Hepatocyte (in vitro differentiated cells): ENCODE measurements at regions not wholly inside any gene's neighbourhood (a gene's known extent, or its start where the extent isn't known, plus 50 kb on each side); places are given as distances from the start of the nearest gene placed in this dataset.

Source experiments
- DNase-seq: peaks from one replicate; pipeline ENCODE4 v3.0.0-alpha.2; 2016; ENCODE audit warnings: low spot score
- H2AFZ ChIP-seq: fragments of 200-600 bp; sonication (generic); 2 replicates; pipeline ENCODE4 v1.6.0; 2016; ENCODE audit warnings: antibody characterized with exemption, mild to moderate bottlenecking
- H3K27ac ChIP-seq: fragments of 200-600 bp; sonication (generic); 2 replicates; pipeline ENCODE4 v1.5.1; 2016; ENCODE audit warnings: mild to moderate bottlenecking
- H3K27me3 ChIP-seq: fragments of 200-600 bp; sonication (generic); 2 replicates; pipeline ENCODE4 v1.6.1; 2016
- H3K36me3 ChIP-seq: fragments of 200-600 bp; sonication (generic); replicated peaks from 2 replicates; pipeline ENCODE4 v1.5.1; 2016; ENCODE audit warnings: low read depth; ENCODE audit not compliant: insufficient read depth
- H3K4me1 ChIP-seq: fragments of 200-600 bp; sonication (generic); 2 replicates; pipeline ENCODE4 v1.5.1; 2016; ENCODE audit warnings: mild to moderate bottlenecking, moderate library complexity; ENCODE audit not compliant: insufficient read depth
- H3K4me2 ChIP-seq: fragments of 200-600 bp; sonication (generic); 2 replicates; pipeline ENCODE4 v1.6.0; 2016
- H3K4me3 ChIP-seq: fragments of 200-600 bp; sonication (generic); 2 replicates; pipeline ENCODE4 v1.5.1; 2016; ENCODE audit warnings: mild to moderate bottlenecking
- H3K79me2 ChIP-seq: fragments of 200-600 bp; sonication (generic); 2 replicates; pipeline ENCODE4 v1.6.0; 2017; ENCODE audit warnings: mild to moderate bottlenecking
- H3K9me2 ChIP-seq: fragments of 200-600 bp; sonication (generic); replicated peaks from 2 replicates; pipeline ENCODE4 v1.6.0; 2017; ENCODE audit warnings: mild to moderate bottlenecking; ENCODE audit not compliant: insufficient read depth
- H3K9me3 ChIP-seq: fragments of 200-600 bp; sonication (generic); 2 replicates; pipeline ENCODE4 v1.5.1; 2016; ENCODE audit warnings: low read depth, mild to moderate bottlenecking
- H4K20me1 ChIP-seq: fragments of 200-600 bp; sonication (generic); 2 replicates; pipeline ENCODE4 v1.6.0; 2016; ENCODE audit warnings: mild to moderate bottlenecking; ENCODE audit not compliant: insufficient read depth, poor library complexity, severe bottlenecking
- EZH2 ChIP-seq: fragments of 200-600 bp; sonication (generic); IDR thresholded peaks from 2 replicates; pipeline ENCODE4 v1.6.1; 2016; ENCODE audit warnings: antibody characterized with exemption, mild to moderate bottlenecking, borderline replicate concordance
- EZH2phosphoT487 ChIP-seq: fragments of 200-600 bp; sonication (generic); IDR thresholded peaks from one replicate; pipeline ENCODE4 v1.6.1; 2018; ENCODE audit warnings: antibody characterized with exemption, mild to moderate bottlenecking, low read depth, moderate library complexity; ENCODE audit not compliant: unreplicated experiment, severe bottlenecking
- WGBS: methylation state at CpG from one replicate; pipeline ENCODE4 v1.1.6; 2016; ENCODE audit warnings: low lambda C conversion rate; ENCODE audit errors: missing lambda C conversion rate; 5-methylcytosine and 5-hydroxymethylcytosine counted together
- TF ChIP-seq, protein P1 (sequence below): fragments of 200-600 bp; sonication (generic); IDR thresholded peaks from 2 replicates; pipeline ENCODE4 v1.5.1; 2016; ENCODE audit warnings: antibody characterized with exemption, mild to moderate bottlenecking; ENCODE audit not compliant: poor library complexity

DNA sequence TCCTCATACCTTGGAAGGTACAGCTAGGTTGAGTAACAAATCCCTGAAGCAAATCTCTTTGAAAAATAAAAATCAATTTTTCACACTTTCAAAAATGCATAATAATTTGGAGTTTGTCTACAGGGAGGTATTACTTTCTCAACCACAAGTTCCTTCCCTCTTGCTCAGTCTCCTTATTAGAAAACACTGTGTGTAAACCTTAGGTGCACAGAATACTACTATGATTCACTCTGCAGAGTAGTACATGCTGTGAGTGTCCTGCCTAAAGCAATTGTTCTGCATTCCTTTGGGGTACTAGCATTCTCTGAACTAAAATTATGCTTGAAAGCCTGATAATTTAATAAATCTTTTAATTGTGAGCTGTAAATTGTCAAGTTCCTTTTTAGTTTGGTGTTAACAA, 115.9 kb upstream of the EPHA3 start:
- H3K27me3 ChIP-seq = no peaks in the 10 kb centered on the region
- no peak overlapping the region for H2AFZ ChIP-seq
- DNase-seq = no peak
- no peak overlapping the region for H3K4me3 ChIP-seq
- no peak overlapping the region for H3K27ac ChIP-seq
- no peaks in the 10 kb centered on the region for H3K9me3 ChIP-seq
- TF ChIP-seq EZH2 (no peak), EZH2phosphoT487 (no peak)
- TF ChIP-seq, protein P1, sequence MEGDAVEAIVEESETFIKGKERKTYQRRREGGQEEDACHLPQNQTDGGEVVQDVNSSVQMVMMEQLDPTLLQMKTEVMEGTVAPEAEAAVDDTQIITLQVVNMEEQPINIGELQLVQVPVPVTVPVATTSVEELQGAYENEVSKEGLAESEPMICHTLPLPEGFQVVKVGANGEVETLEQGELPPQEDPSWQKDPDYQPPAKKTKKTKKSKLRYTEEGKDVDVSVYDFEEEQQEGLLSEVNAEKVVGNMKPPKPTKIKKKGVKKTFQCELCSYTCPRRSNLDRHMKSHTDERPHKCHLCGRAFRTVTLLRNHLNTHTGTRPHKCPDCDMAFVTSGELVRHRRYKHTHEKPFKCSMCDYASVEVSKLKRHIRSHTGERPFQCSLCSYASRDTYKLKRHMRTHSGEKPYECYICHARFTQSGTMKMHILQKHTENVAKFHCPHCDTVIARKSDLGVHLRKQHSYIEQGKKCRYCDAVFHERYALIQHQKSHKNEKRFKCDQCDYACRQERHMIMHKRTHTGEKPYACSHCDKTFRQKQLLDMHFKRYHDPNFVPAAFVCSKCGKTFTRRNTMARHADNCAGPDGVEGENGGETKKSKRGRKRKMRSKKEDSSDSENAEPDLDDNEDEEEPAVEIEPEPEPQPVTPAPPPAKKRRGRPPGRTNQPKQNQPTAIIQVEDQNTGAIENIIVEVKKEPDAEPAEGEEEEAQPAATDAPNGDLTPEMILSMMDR = no peak
- no peaks in the 10 kb centered on the region for H3K36me3 ChIP-seq
- no peaks in the 10 kb centered on the region for H3K79me2 ChIP-seq
- no peaks in the 10 kb centered on the region for H3K4me1 ChIP-seq
- H3K9me2 ChIP-seq = no peaks in the 10 kb centered on the region
- no peaks in the 10 kb centered on the region for H4K20me1 ChIP-seq
- H3K4me2 ChIP-seq = no peak overlapping the region

DNA sequence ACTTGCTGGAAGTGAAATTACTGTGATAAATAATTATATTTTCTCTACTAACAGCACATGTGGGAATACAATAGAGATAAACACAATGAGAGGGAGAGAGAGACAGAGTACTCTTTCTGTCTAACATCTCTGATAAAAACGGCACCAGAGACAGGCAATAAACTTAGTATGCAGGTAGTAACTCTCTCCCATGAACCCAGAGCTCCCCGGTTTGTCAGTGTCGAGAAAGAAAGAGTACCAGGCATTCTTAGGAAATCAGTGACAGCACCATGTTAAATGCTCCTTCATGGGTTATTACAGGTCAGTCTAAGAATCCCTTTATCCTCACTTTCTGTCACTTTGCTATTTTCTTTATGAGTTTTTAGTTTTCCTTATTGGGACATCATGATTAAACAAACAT, 110.7 kb upstream of the EPHA3 start:
- Histone ChIP-seq H4K20me1 (no peaks in the 10 kb centered on the region), H3K27me3 (no peaks in the 10 kb centered on the region), H3K79me2 (no peaks in the 10 kb centered on the region), H3K9me3 (no peaks in the 10 kb centered on the region), H2AFZ (peak overlapping the region; percentile 19), H3K4me1 (no peaks in the 10 kb centered on the region), H3K27ac (no peak overlapping the region), H3K4me2 (no peak overlapping the region), H3K9me2 (no peaks in the 10 kb centered on the region), H3K36me3 (no peaks in the 10 kb centered on the region), H3K4me3 (no peak overlapping the region)
- no peak for DNase-seq
- 40% methylated on average over 3 of the region's 3 CpGs for WGBS
- TF ChIP-seq, protein P1 = no peak

DNA sequence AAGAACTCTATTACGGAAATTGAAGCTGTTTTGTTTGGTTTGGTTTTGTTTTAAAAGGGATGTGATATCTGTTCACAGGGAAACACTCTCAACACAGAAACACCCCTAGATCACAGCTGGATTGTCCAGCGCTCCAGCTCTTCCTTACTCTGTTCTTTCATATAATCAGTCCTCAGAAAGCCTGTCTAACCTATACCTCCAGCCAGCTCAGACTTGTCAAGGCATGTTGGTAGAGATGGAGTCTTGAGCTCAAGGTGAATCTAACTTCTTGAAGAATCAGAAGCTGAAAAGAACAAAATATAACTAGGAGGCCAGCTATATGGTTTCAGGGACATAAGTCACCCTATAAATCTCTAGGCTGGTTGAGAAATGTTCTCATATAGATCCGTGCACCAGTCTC, 110.2 kb upstream of the EPHA3 start:
- H3K9me3 ChIP-seq = no peaks in the 10 kb centered on the region
- no peaks in the 10 kb centered on the region for H3K9me2 ChIP-seq
- no peaks in the 10 kb centered on the region for H3K27me3 ChIP-seq
- H3K4me1 ChIP-seq = no peaks in the 10 kb centered on the region
- H3K36me3 ChIP-seq = no peaks in the 10 kb centered on the region
- no peak for TF ChIP-seq EZH2
- no peak for TF ChIP-seq EZH2phosphoT487
- TF ChIP-seq, protein P1 = no peak
- H2AFZ ChIP-seq = peak overlapping the region; percentile 19
- no peak overlapping the region for H3K4me3 ChIP-seq
- 74% methylated on average over 3 of the region's 3 CpGs for WGBS
- no peak overlapping the region for H3K4me2 ChIP-seq
- no peaks in the 10 kb centered on the region for H4K20me1 ChIP-seq
- no peak overlapping the region for H3K27ac ChIP-seq
- H3K79me2 ChIP-seq = no peaks in the 10 kb centered on the region
- DNase-seq = no peak

DNA sequence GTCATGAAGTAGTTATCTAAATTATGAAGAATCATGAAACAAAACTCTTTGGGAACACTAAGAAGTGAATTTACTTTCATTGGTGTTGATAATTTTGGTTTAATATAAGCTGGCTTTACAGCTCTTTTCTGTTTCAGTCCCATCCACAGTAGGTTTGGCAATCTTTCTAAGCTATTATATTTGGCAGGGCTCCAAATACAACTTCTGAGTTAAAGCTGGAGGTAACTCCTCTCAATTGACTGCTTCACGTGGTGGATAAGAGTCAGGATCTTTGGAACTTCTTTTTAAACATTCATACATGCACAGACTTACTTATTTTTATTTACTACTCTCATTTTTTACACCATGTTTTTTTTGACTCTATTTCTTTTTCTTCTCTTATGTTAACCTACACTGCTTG, 106.5 kb upstream of the EPHA3 start:
- WGBS = 54% methylated on average over 1 of the region's 1 CpG
- H2AFZ ChIP-seq = no peak overlapping the region
- H3K79me2 ChIP-seq = no peaks in the 10 kb centered on the region
- H3K9me2 ChIP-seq = no peaks in the 10 kb centered on the region
- no peak for DNase-seq
- H3K27me3 ChIP-seq = no peaks in the 10 kb centered on the region
- no peak overlapping the region for H3K4me2 ChIP-seq
- no peaks in the 10 kb centered on the region for H3K4me1 ChIP-seq
- H3K4me3 ChIP-seq = no peak overlapping the region
- no peaks in the 10 kb centered on the region for H3K36me3 ChIP-seq
- H3K27ac ChIP-seq = no peak overlapping the region
- TF ChIP-seq EZH2phosphoT487 = no peak
- TF ChIP-seq, protein P1 = no peak
- no peak for TF ChIP-seq EZH2
- no peaks in the 10 kb centered on the region for H3K9me3 ChIP-seq
- H4K20me1 ChIP-seq = no peaks in the 10 kb centered on the region
